ENCODE measurements at regions not wholly inside any gene's neighbourhood (a gene's known extent, or its start where the extent isn't known, plus 50 kb on each side); places are given as distances from the start of the nearest gene placed in this dataset.
A peak's percentile ranks its signal among the peaks of the same experiment; 100 is the strongest.

DNA sequence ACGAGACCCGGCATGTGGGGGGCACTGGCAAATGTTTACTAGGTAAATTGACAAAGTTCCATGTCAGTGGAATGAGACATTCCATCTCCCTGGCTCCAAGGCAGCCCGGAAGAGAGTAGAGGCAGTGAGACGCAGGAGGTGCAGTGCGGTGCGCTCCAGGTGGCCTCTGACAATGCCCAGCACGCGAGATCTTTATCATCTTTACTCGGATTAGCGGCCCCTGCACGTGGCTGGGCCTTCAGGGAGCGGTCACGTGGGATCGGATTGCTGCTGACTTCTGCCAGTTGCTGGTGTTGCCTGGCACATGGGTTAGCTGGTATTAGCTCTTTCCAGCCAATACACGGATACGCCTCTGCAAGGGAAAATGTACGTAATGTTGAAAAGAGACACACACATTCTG lies 151.2 kb upstream of the ALKAL2 start:
- Histone ChIP-seq H3K23ac (ENCODE audit: low read length) (no peak overlapping the region), H2BK120ac (ENCODE audit: insufficient read depth, low read length, poor library complexity) (no peak overlapping the region), H2AFZ (ENCODE audit: insufficient read depth, low read length, poor library complexity) (no peak overlapping the region), H3K18ac (ENCODE audit: low read length) (no peak overlapping the region), H3K4me3 (ENCODE audit: low read depth, low read length) (no peak overlapping the region), H4K12ac (ENCODE audit: low read depth, low read length) (no peak overlapping the region), H2BK12ac (ENCODE audit: low read length) (no peak overlapping the region), H3K79me2 (ENCODE audit: control insufficient read depth, insufficient read depth, low read length, poor library complexity) (no peaks in the 10 kb centered on the region), H2BK5ac (ENCODE audit: low read depth, low read length, poor library complexity) (no peak overlapping the region), H3K4me1 (ENCODE audit: control insufficient read depth in 1 of 2, insufficient read depth in 2 of 2, low read length in 2 of 2) (no peaks in the 10 kb centered on the region), H2AK5ac (ENCODE audit: low read length) (no peak overlapping the region), H3K4me2 (ENCODE audit: low read length) (no peak overlapping the region), H3K36me3 (ENCODE audit: control insufficient read depth in 1 of 2, insufficient read depth in 2 of 2, low read length in 2 of 2) (no peaks in the 10 kb centered on the region), H3K14ac (ENCODE audit: low read length) (no peak overlapping the region), H3K4ac (ENCODE audit: low read depth, low read length) (no peak overlapping the region), H3K27ac (ENCODE audit: low read depth, low read length) (no peak overlapping the region), H3K9ac (ENCODE audit: low read length) (no peak overlapping the region), H3K79me1 (ENCODE audit: low read length) (no peaks in the 10 kb centered on the region), H3K9me3 (ENCODE audit: insufficient read depth, low read depth, low read length) (peaks cover 10% of the 10 kb centered on the region), H4K91ac (ENCODE audit: low read depth, low read length) (no peak overlapping the region), H3K27me3 (ENCODE audit: insufficient read depth, low read length) (no peaks in the 10 kb centered on the region), H4K8ac (ENCODE audit: low read depth, low read length) (no peak overlapping the region)
- DNase-seq = peak; percentile 30 to 64
- no CpG with 5 or more reads among the region's 17 CpGs for WGBS (ENCODE audit: extremely low coverage, insufficient coverage, insufficient read length)

DNA sequence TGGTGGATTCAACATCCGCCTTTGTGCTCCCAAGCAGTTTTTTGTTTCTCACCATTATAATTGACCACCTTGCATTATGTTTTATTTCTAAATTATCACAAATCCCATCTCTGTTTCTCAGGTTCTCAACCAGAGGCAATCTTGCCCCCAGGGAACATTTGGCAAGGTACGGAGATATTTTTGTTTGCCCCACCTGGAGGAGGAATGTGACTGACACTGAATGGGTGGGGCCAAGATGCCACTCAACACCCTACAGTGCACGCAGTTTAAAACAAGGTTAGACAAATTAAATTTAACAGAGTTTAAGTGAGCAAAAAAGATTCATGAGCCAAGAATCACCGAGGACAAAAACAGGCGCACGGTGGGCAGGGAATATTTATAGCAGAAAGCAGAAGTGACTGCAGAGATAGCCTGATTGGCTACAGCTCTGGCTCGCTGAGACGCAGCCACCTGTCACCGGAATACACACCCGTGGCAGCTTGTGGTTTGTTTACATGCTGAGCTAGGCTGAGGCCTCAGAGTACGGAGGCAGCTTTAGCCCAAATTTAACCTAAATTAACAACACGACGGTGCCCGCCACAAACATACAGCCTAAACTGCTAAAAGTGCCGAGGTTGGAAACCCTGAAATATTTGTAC lies 150.0 kb upstream of the ALKAL2 start:
- Histone ChIP-seq H2BK120ac (ENCODE audit: insufficient read depth, low read length, poor library complexity) (no peak overlapping the region), H2BK5ac (ENCODE audit: low read depth, low read length, poor library complexity) (no peak overlapping the region), H3K27ac (ENCODE audit: low read depth, low read length) (no peak overlapping the region), H3K36me3 (ENCODE audit: control insufficient read depth in 1 of 2, insufficient read depth in 2 of 2, low read length in 2 of 2) (no peaks in the 10 kb centered on the region), H4K12ac (ENCODE audit: low read depth, low read length) (no peak overlapping the region), H3K14ac (ENCODE audit: low read length) (no peak overlapping the region), H2BK12ac (ENCODE audit: low read length) (no peak overlapping the region), H3K4me3 (ENCODE audit: low read depth, low read length) (no peak overlapping the region), H3K9ac (ENCODE audit: low read length) (no peak overlapping the region), H4K8ac (ENCODE audit: low read depth, low read length) (no peak overlapping the region), H3K4me1 (ENCODE audit: control insufficient read depth in 1 of 2, insufficient read depth in 2 of 2, low read length in 2 of 2) (no peaks in the 10 kb centered on the region), H3K79me1 (ENCODE audit: low read length) (no peaks in the 10 kb centered on the region), H3K79me2 (ENCODE audit: control insufficient read depth, insufficient read depth, low read length, poor library complexity) (no peaks in the 10 kb centered on the region), H3K9me3 (ENCODE audit: insufficient read depth, low read depth, low read length) (peaks cover 8% of the 10 kb centered on the region), H2AK5ac (ENCODE audit: low read length) (no peak overlapping the region), H3K18ac (ENCODE audit: low read length) (no peak overlapping the region), H3K4me2 (ENCODE audit: low read length) (no peak overlapping the region), H4K91ac (ENCODE audit: low read depth, low read length) (no peak overlapping the region), H3K4ac (ENCODE audit: low read depth, low read length) (no peak overlapping the region), H2AFZ (ENCODE audit: insufficient read depth, low read length, poor library complexity) (no peak overlapping the region), H3K23ac (ENCODE audit: low read length) (no peak overlapping the region), H3K27me3 (ENCODE audit: insufficient read depth, low read length) (no peaks in the 10 kb centered on the region)
- no CpG with 5 or more reads among the region's 15 CpGs for WGBS (ENCODE audit: extremely low coverage, insufficient coverage, insufficient read length)
- DNase-seq = peak; percentile 38 to 84

DNA sequence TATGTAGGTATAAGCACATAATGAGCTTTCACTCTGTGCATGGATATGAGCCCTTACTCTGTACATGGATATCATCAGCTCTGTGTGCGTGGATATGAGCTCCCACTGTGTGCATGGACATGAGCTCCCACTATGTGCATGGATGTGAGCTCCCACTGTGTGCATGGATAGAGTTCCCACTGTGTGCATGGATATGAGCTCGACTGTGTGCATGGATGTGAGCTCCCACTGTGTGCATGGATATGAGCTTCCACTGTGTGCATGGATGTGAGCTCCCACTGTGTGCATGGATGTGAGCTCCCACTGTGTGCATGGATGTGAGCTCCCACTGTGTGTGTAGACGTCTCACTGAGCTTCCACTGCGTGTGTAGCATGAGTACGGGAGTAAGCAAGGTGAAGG lies 149.3 kb upstream of the ALKAL2 start:
- no CpG with 5 or more reads among the region's 5 CpGs for WGBS (ENCODE audit: extremely low coverage, insufficient coverage, insufficient read length)

DNA sequence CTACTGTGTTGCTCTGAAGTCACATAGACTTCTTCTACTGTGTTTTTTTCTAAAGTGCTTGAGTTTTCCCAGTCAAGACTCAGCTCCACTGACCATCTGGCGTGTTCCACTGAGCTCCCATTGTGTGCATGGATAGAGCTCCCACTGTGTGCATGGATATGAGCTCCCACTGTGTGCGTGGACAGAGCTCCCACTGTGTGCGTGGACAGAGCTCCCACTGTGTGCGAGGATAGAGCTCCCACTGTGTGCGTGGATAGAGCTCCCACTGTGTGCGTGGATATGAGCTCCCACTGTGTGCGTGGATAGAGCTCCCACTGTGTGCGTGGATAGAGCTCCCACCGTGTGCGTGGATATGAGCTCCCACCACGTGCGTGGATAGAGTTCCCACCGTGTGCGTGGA lies 148.3 kb upstream of the ALKAL2 start:
- WGBS (ENCODE audit: extremely low coverage, insufficient coverage, insufficient read length) = no CpG with 5 or more reads among the region's 14 CpGs
- no peak overlapping the region for H3K23ac ChIP-seq (ENCODE audit: low read length)
- no peak overlapping the region for H3K14ac ChIP-seq (ENCODE audit: low read length)
- H2BK120ac ChIP-seq (ENCODE audit: insufficient read depth, low read length, poor library complexity) = no peak overlapping the region
- no peaks in the 10 kb centered on the region for H3K4me1 ChIP-seq (ENCODE audit: control insufficient read depth in 1 of 2, insufficient read depth in 2 of 2, low read length in 2 of 2)
- no peak overlapping the region for H3K4ac ChIP-seq (ENCODE audit: low read depth, low read length)
- H3K18ac ChIP-seq (ENCODE audit: low read length) = no peak overlapping the region
- no peak overlapping the region for H2AFZ ChIP-seq (ENCODE audit: insufficient read depth, low read length, poor library complexity)
- H3K9ac ChIP-seq (ENCODE audit: low read length) = no peak overlapping the region
- no peak overlapping the region for H3K4me3 ChIP-seq (ENCODE audit: low read depth, low read length)
- no peak overlapping the region for H3K27ac ChIP-seq (ENCODE audit: low read depth, low read length)
- no peak overlapping the region for H2AK5ac ChIP-seq (ENCODE audit: low read length)
- H2BK12ac ChIP-seq (ENCODE audit: low read length) = no peak overlapping the region
- no peaks in the 10 kb centered on the region for H3K27me3 ChIP-seq (ENCODE audit: insufficient read depth, low read length)
- no peak overlapping the region for H3K4me2 ChIP-seq (ENCODE audit: low read length)
- H3K79me1 ChIP-seq (ENCODE audit: low read length) = no peaks in the 10 kb centered on the region
- no peak overlapping the region for H2BK5ac ChIP-seq (ENCODE audit: low read depth, low read length, poor library complexity)
- H3K9me3 ChIP-seq (ENCODE audit: insufficient read depth, low read depth, low read length) = peaks cover 8% of the 10 kb centered on the region
- H4K8ac ChIP-seq (ENCODE audit: low read depth, low read length) = no peak overlapping the region
- H3K36me3 ChIP-seq (ENCODE audit: control insufficient read depth in 1 of 2, insufficient read depth in 2 of 2, low read length in 2 of 2) = no peaks in the 10 kb centered on the region
- no peak overlapping the region for H4K91ac ChIP-seq (ENCODE audit: low read depth, low read length)
- no peaks in the 10 kb centered on the region for H3K79me2 ChIP-seq (ENCODE audit: control insufficient read depth, insufficient read depth, low read length, poor library complexity)
- DNase-seq = no peak
- no peak overlapping the region for H4K12ac ChIP-seq (ENCODE audit: low read depth, low read length)

More for the DNA sequence above, 149.3 kb upstream of the ALKAL2 start:
- Histone ChIP-seq H2AFZ (ENCODE audit: insufficient read depth, low read length, poor library complexity) (no peak overlapping the region), H3K9me3 (ENCODE audit: insufficient read depth, low read depth, low read length) (peaks cover 8% of the 10 kb centered on the region), H3K36me3 (ENCODE audit: control insufficient read depth in 1 of 2, insufficient read depth in 2 of 2, low read length in 2 of 2) (no peaks in the 10 kb centered on the region), H3K79me2 (ENCODE audit: control insufficient read depth, insufficient read depth, low read length, poor library complexity) (no peaks in the 10 kb centered on the region), H3K27ac (ENCODE audit: low read depth, low read length) (no peak overlapping the region), H3K4me3 (ENCODE audit: low read depth, low read length) (no peak overlapping the region), H3K14ac (ENCODE audit: low read length) (no peak overlapping the region), H3K4me2 (ENCODE audit: low read length) (no peak overlapping the region), H3K9ac (ENCODE audit: low read length) (no peak overlapping the region), H2BK120ac (ENCODE audit: insufficient read depth, low read length, poor library complexity) (no peak overlapping the region), H4K8ac (ENCODE audit: low read depth, low read length) (no peak overlapping the region), H3K18ac (ENCODE audit: low read length) (no peak overlapping the region), H4K12ac (ENCODE audit: low read depth, low read length) (no peak overlapping the region), H3K27me3 (ENCODE audit: insufficient read depth, low read length) (no peaks in the 10 kb centered on the region), H2BK12ac (ENCODE audit: low read length) (no peak overlapping the region), H2AK5ac (ENCODE audit: low read length) (no peak overlapping the region), H3K79me1 (ENCODE audit: low read length) (no peaks in the 10 kb centered on the region), H3K4me1 (ENCODE audit: control insufficient read depth in 1 of 2, insufficient read depth in 2 of 2, low read length in 2 of 2) (no peaks in the 10 kb centered on the region), H3K4ac (ENCODE audit: low read depth, low read length) (no peak overlapping the region), H2BK5ac (ENCODE audit: low read depth, low read length, poor library complexity) (no peak overlapping the region), H4K91ac (ENCODE audit: low read depth, low read length) (no peak overlapping the region), H3K23ac (ENCODE audit: low read length) (no peak overlapping the region)
- DNase-seq = no peak
